ENCODE measurements at regions not wholly inside any gene's neighbourhood (a gene's known extent, or its start where the extent isn't known, plus 50 kb on each side); places are given as distances from the start of the nearest gene placed in this dataset.

DNA sequence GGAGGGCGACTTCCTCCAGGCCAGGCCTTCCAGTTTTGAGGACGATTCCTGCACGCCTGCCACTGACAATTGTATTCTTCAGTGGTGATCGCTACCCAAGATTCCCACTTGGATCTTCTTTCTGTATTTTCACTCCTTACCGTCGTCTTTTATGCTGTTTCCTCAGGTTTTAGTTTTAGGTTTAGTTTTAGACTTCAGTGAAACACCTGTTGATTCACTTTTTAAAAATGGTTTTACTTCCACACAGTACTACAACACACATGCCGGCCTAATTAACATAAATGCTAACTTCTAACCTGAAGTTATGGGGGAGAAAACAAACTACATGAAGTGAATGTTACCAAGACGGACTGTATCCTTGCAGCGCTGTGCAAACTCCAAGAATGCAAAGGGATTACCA lies 530.6 kb upstream of the MGMT start:
- TF ChIP-seq, protein P1, sequence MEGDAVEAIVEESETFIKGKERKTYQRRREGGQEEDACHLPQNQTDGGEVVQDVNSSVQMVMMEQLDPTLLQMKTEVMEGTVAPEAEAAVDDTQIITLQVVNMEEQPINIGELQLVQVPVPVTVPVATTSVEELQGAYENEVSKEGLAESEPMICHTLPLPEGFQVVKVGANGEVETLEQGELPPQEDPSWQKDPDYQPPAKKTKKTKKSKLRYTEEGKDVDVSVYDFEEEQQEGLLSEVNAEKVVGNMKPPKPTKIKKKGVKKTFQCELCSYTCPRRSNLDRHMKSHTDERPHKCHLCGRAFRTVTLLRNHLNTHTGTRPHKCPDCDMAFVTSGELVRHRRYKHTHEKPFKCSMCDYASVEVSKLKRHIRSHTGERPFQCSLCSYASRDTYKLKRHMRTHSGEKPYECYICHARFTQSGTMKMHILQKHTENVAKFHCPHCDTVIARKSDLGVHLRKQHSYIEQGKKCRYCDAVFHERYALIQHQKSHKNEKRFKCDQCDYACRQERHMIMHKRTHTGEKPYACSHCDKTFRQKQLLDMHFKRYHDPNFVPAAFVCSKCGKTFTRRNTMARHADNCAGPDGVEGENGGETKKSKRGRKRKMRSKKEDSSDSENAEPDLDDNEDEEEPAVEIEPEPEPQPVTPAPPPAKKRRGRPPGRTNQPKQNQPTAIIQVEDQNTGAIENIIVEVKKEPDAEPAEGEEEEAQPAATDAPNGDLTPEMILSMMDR (conservative IDR thresholded peaks at IDR 0.05 in 1 of 2, IDR thresholded peaks at IDR 0.05 in 1 of 2; ENCODE audit: extremely low read depth in 1 of 2, insufficient read depth in 1 of 2, low read depth in 1 of 2, low read length in 2 of 2): no peak
- TF ChIP-seq EZH2 (IDR thresholded peaks at IDR 0.05; ENCODE audit: borderline replicate concordance, low read length): no peak

Data from mammary epithelial cell (primary cell).